OCI-LY3 (cell line): ENCODE measurements at regions not wholly inside any gene's neighbourhood (a gene's known extent, or its start where the extent isn't known, plus 50 kb on each side); places are given as distances from the start of the nearest gene placed in this dataset.

Source experiments
- H2AFZ ChIP-seq: fragments of 200-600, 300-600 bp; shearing (Covaris generic); 2 replicates; pipeline ENCODE4 v1.6.0; 2014; ENCODE audit warnings: antibody characterized with exemption, low read depth, low read length
- H3K27ac ChIP-seq: fragments of 200-600, 300-600 bp; sonication (generic); 2 replicates; pipeline ENCODE4 v1.5.1; 2014; ENCODE audit warnings: mild to moderate bottlenecking, low read length, moderate library complexity, mixed read lengths
- H3K27me3 ChIP-seq: fragments of 200-600, 300-600 bp; sonication (generic); 2 replicates; pipeline ENCODE4 v1.6.1; 2014; ENCODE audit warnings: low read depth, low read length, mixed read lengths
- H3K36me3 ChIP-seq: fragments of 200-600, 300-600 bp; sonication (generic); replicated peaks from 2 replicates; pipeline ENCODE3; 2014; ENCODE audit warnings: low read depth, low read length, mixed read lengths
- H3K4me1 ChIP-seq: fragments of 300-600, 200-600 bp; sonication (generic); 2 replicates; pipeline ENCODE4 v1.6.1; 2014; ENCODE audit warnings: low read length, mixed read lengths
- H3K4me2 ChIP-seq: fragments of 200-600, 300-600 bp; sonication (generic); 2 replicates; pipeline ENCODE4 v1.6.1; 2014; ENCODE audit warnings: low read length, mixed read lengths
- H3K4me3 ChIP-seq: fragments of 300-600, 200-600 bp; sonication (generic); 2 replicates; pipeline ENCODE4 v1.5.1; 2014; ENCODE audit warnings: antibody characterized with exemption, mild to moderate bottlenecking, low read length, moderate library complexity
- H3K79me2 ChIP-seq: fragments of 300-600, 200-600 bp; shearing (Covaris generic); 2 replicates; pipeline ENCODE4 v1.6.1; 2014; ENCODE audit warnings: mild to moderate bottlenecking, low read length, mixed read lengths
- H3K9ac ChIP-seq: fragments of 300-600, 200-600 bp; shearing (Covaris generic); 2 replicates; pipeline ENCODE4 v1.6.0; 2014; ENCODE audit warnings: mild to moderate bottlenecking, low read length, moderate library complexity
- H3K9me3 ChIP-seq: fragments of 200-600, 300-600 bp; shearing (Covaris generic); 2 replicates; pipeline ENCODE4 v1.6.1; 2014; ENCODE audit warnings: low read length, mixed read lengths; ENCODE audit not compliant: insufficient read depth
- H4K20me1 ChIP-seq: fragments of 200-600, 300-600 bp; sonication (generic); 2 replicates; pipeline ENCODE4 v1.6.1; 2016; ENCODE audit warnings: low read length, mixed read lengths; ENCODE audit not compliant: insufficient read depth
- EZH2phosphoT487 ChIP-seq: fragments of 200-600 bp; shearing (Covaris generic); IDR thresholded peaks from 2 replicates; pipeline ENCODE4 v1.6.1; 2018; ENCODE audit warnings: antibody characterized with exemption, mixed run types, low read depth
- TF ChIP-seq, protein P1 (sequence below): fragments of 200-600, 300-600 bp; sonication (generic); IDR thresholded peaks from 2 replicates; pipeline ENCODE4 v1.5.1; 2014; ENCODE audit warnings: antibody characterized with exemption, low read length, low read depth

DNA sequence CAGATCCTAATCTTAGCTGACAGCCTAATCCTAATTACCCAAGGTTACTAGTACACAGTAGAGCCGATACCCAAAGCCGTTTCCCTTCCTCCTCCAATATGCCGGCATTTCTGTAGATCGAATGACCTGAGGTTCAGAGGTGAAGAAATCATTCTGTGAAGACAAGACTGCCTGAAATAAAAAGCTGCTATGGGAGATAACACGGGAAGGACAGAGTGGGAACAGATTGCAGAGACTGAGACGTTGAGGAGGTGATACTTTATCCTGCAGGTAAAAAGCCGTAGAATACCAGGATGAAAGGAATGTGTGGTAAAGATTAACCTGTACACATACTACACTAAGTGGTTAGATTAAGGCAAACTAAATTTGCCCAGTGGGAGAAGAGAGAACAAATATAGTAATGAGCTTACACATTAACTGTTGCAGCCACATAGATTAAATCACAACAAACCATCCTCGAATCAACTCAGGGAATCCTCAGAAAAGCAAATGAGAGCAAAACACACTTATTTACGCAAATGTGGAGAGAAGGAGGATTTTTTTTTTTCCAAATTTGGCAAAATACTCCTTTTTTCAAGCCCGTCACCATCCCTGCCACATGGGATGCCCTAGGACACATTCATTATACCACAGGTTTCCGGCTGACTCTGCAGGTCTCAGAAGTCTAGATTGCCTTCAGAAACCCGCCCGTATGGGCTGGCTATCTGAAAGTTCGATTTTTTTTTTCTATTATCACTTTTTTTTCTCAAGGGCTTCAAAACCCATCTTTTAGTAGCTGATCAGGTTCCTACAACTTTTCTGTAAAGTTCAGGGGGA, 188.0 kb downstream of the TTC8 start:
- Histone ChIP-seq H3K27ac (no peak overlapping the region), H4K20me1 (no peaks in the 10 kb centered on the region), H3K4me3 (no peak overlapping the region), H3K79me2 (no peaks in the 10 kb centered on the region), H3K9me3 (no peaks in the 10 kb centered on the region), H3K36me3 (no peaks in the 10 kb centered on the region), H3K27me3 (peaks cover 7% of the 10 kb centered on the region), H3K9ac (no peak overlapping the region), H2AFZ (no peak overlapping the region), H3K4me2 (peak overlapping the region; percentile 47; the same call in 1 of the 2 replicates), H3K4me1 (0 out of 2 replicates have a peak, but pooled peaks cover 3% of the 10 kb centered on the region)
- no peak for TF ChIP-seq EZH2phosphoT487

DNA sequence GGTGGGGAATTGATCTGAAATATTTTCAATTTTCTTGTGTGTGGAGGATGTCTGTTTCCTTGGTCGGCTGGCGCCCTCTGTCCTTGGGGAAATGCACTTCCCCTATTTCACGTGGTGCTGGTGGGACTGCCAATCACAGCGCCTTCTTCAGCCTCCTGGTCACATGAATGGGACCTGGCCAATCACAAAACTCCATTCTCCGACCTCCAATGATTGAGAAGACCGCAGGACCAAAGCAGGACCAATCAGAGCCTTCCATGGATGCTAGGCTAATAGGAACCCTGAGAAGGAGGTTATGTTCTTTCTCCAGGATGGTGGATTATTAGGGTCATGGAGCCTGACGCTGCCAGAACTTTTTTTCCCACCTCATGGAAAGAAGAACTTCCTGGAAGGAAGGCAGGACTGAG, 188.7 kb downstream of the TTC8 start:
- peak overlapping the region; percentile 45 for H3K4me3 ChIP-seq
- no peak overlapping the region for H3K27ac ChIP-seq
- no peaks in the 10 kb centered on the region for H4K20me1 ChIP-seq
- TF ChIP-seq EZH2phosphoT487: no peak
- TF ChIP-seq, protein P1, sequence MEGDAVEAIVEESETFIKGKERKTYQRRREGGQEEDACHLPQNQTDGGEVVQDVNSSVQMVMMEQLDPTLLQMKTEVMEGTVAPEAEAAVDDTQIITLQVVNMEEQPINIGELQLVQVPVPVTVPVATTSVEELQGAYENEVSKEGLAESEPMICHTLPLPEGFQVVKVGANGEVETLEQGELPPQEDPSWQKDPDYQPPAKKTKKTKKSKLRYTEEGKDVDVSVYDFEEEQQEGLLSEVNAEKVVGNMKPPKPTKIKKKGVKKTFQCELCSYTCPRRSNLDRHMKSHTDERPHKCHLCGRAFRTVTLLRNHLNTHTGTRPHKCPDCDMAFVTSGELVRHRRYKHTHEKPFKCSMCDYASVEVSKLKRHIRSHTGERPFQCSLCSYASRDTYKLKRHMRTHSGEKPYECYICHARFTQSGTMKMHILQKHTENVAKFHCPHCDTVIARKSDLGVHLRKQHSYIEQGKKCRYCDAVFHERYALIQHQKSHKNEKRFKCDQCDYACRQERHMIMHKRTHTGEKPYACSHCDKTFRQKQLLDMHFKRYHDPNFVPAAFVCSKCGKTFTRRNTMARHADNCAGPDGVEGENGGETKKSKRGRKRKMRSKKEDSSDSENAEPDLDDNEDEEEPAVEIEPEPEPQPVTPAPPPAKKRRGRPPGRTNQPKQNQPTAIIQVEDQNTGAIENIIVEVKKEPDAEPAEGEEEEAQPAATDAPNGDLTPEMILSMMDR: peak; percentile 63
- H2AFZ ChIP-seq: peak overlapping the region; percentile 47
- H3K9ac ChIP-seq: no peak overlapping the region
- H3K27me3 ChIP-seq: peaks cover 8% of the 10 kb centered on the region
- H3K79me2 ChIP-seq: no peaks in the 10 kb centered on the region
- H3K36me3 ChIP-seq: no peaks in the 10 kb centered on the region
- H3K4me1 ChIP-seq: 0 out of 2 replicates have a peak, but pooled peaks cover 3% of the 10 kb centered on the region
- H3K9me3 ChIP-seq: no peaks in the 10 kb centered on the region
- peak overlapping the region; percentile 47 for H3K4me2 ChIP-seq

DNA sequence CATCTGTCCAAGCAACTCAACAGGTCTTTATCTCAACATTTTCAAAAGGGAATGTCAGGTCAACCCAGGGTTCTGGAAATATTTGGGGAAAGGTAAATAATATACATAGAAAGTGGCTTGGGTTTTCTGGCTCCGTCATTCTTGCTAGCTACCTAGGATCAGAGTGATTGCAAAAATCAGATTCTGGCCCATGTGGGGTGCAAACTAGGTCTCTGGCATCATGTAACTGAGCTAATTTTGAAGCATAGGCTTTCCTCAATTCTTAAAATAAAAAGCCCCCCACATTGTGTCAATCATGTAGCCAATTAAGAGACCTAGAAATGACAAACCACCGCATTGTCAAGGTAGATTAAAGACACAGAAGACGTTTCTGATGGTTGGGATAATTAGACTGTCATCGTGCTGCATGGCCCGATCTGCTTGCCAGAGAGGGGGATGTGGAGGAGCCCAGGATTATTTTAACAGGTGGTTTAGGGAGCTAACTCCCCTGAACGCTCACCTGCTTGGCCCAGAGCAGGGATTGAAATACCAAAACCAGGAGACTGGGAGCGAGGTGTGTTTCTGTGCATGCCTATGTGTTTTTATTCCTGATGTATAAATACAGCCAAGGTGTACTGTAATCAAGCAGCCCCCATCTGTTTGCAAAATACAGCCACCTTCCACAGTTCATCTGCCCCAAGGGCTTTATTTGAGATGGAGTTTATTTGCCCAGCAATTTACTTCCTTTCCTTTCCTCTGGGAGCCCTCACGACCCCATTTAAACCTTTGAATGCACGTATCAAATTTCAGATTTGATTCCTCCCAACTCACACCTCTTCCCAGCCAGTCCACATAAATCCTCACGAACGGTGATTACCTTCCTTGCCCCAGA, 189.5 kb downstream of the TTC8 start:
- Histone ChIP-seq H2AFZ (no peak overlapping the region; the same call in 1 of the 2 replicates), H3K4me3 (no peak overlapping the region), H3K27me3 (peaks cover 8% of the 10 kb centered on the region), H4K20me1 (no peaks in the 10 kb centered on the region), H3K4me2 (peak overlapping the region; percentile 47), H3K9ac (no peak overlapping the region), H3K36me3 (no peaks in the 10 kb centered on the region), H3K4me1 (0 out of 2 replicates have a peak, but pooled peaks cover 3% of the 10 kb centered on the region), H3K79me2 (no peaks in the 10 kb centered on the region), H3K27ac (no peak overlapping the region), H3K9me3 (no peaks in the 10 kb centered on the region)
- TF ChIP-seq, protein P1: no peak
- TF ChIP-seq EZH2phosphoT487: no peak

DNA sequence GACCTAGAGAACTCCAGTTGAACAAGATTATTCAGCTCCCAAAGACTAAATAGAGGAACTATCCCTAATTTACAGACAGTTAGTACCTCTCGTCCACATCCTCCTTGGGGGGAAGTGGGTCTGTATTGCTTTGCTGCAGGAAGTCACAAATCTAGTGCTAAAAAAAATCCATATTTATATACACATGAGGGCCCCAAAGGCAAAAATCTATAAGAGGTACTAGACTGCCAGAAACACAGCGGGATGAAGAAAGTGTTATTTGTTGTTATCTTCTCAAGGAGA, 190.1 kb downstream of the TTC8 start:
- Histone ChIP-seq H3K4me1 (0 out of 2 replicates have a peak, but pooled peaks cover 3% of the 10 kb centered on the region), H3K9me3 (no peaks in the 10 kb centered on the region), H3K4me2 (no peak overlapping the region), H3K36me3 (no peaks in the 10 kb centered on the region), H3K4me3 (no peak overlapping the region), H2AFZ (no peak overlapping the region), H3K27me3 (peaks cover 11% of the 10 kb centered on the region), H3K27ac (no peak overlapping the region), H3K79me2 (no peaks in the 10 kb centered on the region), H4K20me1 (no peaks in the 10 kb centered on the region), H3K9ac (no peak overlapping the region)
- TF ChIP-seq, protein P1: no peak
- no peak for TF ChIP-seq EZH2phosphoT487
